Heart left ventricle (tissue), 13 donors: ENCODE measurements at regions not wholly inside any gene's neighbourhood (a gene's known extent, or its start where the extent isn't known, plus 50 kb on each side); places are given as distances from the start of the nearest gene placed in this dataset.

ENCODE experiments used
- CTCF ChIP-seq, 12 donors: fragments of 200-600 bp; sonication (generic) in 4 of 12; IDR thresholded peaks; one replicate each; pipeline versions ENCODE4 v1.5.0 to v1.8.0; 2018 to 2022; ENCODE audit warnings: antibody characterized with exemption in 12 of 12, mild to moderate bottlenecking in 5 of 12
- POLR2A ChIP-seq, 2 donors: fragments of 450-650 bp; IDR thresholded peaks; one replicate each; pipeline ENCODE4 v1.6.1; 2017; ENCODE audit warnings: antibody characterized with exemption in 2 of 2, mild to moderate bottlenecking in 2 of 2, moderate library complexity in 2 of 2
- donor health status: ischemic (EF 13 %, LVEDD 7.1; RV severe dilation, severe dysfunction).
- donor health status: DM: no; HTN: yes; CAD: no.
- donor health status: DM: no; HTN: no; CAD: no.
- donor health status: ischemic (EF 25% LVEDD 6.9; RV normal size, moderate dysfunction).
- donor health status: ischemic (EF 25% LVEDD 5.7; RV mildly dilated, moderate dysfunction).
- donor health status: ischemic (EF 35%, LVEDD 5.7; RV mildly dilated, moderate dysfunction).
- donor health status: nonischemic (EF 11% LVEDD 7.7; RV severe dilation, severe dysfunction).
- donor health status: DM: yes; HTN: yes; CAD: no.
- donor health status: PGD.
- donor health status: ischemic (EF 29% LVEDD 5.4; RV normal size, mild dysfunction).
- donor health status: nonischemic (EF 23%, LVEDD 6.1; RV moderate dilation, normal function).

GRCh38 chr16:86363057-86363490, 147.3 kb upstream of the FOXF1 start:
- no peak for TF ChIP-seq CTCF (IDR thresholded peaks at IDR 0.05)
- no peak for TF ChIP-seq POLR2A (IDR thresholded peaks at IDR 0.05)
